ENCODE measurements at regions not wholly inside any gene's neighbourhood (a gene's known extent, or its start where the extent isn't known, plus 50 kb on each side); places are given as distances from the start of the nearest gene placed in this dataset.
"Not testable (repeated sequence)": the region's sequence is repeated elsewhere in the genome, so short reads cannot be mapped to it uniquely, and the experiment has no call there.

GRCh38 chr12:38123028-38123427 lies 193.5 kb upstream of the ALG10B start:
- H3K4me1 Mint-ChIP-seq; H3K27ac Mint-ChIP-seq; H3K36me3 Mint-ChIP-seq; H3K4me3 Mint-ChIP-seq; DNase-seq; H3K27me3 Mint-ChIP-seq; POLR2A ChIA-PET; ATAC-seq (ENCODE audit: low read depth): not testable (repeated sequence)
- H3K9me3 Mint-ChIP-seq: peaks cover 13% of the 10 kb centered on the region

- POLR2A ChIA-PET: no interaction called here
- H3K9me3 Mint-ChIP-seq: peaks cover 9% of the 10 kb centered on the region
These were observed 192.9 kb upstream of the ALG10B start for GRCh38 chr12:38123566-38124246.

GRCh38 chr12:38124247-38125012 lies 192.1 kb upstream of the ALG10B start:
- Mint-ChIP-seq H3K36me3 (no peaks in the 10 kb centered on the region), H3K27ac (no peak overlapping the region), H3K4me1 (no peaks in the 10 kb centered on the region), H3K4me3 (no peak overlapping the region), H3K9me3 (peaks cover 7% of the 10 kb centered on the region), H3K27me3 (no peaks in the 10 kb centered on the region)
- POLR2A ChIA-PET: no interaction called here
- ATAC-seq (ENCODE audit: low read depth) (no peak), DNase-seq (no peak)

More at GRCh38 chr12:38123566-38124246, 192.9 kb upstream of the ALG10B start:
- ATAC-seq (ENCODE audit: low read depth) (no peak), DNase-seq (no peak)
- no peak overlapping the region for H3K4me3 Mint-ChIP-seq
- H3K4me1 Mint-ChIP-seq: no peaks in the 10 kb centered on the region
- no peaks in the 10 kb centered on the region for H3K27me3 Mint-ChIP-seq
- no peak overlapping the region for H3K27ac Mint-ChIP-seq
- no peaks in the 10 kb centered on the region for H3K36me3 Mint-ChIP-seq

GRCh38 chr12:38132139-38132538 lies 184.4 kb upstream of the ALG10B start:
- ATAC-seq (ENCODE audit: low read depth): no peak
- Mint-ChIP-seq H3K4me1 (no peaks in the 10 kb centered on the region), H3K27me3 (no peaks in the 10 kb centered on the region), H3K4me3 (no peak overlapping the region), H3K36me3 (no peaks in the 10 kb centered on the region), H3K27ac (no peak overlapping the region), H3K9me3 (peaks cover under 1% of the 10 kb centered on the region)
- no peak for DNase-seq
- POLR2A ChIA-PET: no interaction called here

DNA sequence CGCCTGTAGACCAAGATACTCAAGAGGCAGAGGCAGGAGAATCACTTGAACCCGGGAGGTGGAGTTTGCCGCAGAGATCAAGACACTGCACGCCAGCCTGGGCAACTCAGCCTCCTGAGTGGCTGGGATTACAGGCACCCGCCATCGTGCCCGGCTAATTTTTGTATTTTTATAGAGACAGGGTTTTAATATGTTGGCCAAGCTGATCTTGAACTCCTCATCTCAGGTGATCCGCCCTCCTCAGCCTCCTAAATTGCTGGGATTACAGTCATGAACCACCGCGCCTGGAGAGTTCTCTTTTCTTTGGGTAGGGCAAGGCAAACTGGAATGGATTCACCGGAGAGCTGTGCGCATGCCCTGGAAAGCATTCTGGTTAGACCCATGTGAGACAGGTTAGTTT lies 179.3 kb upstream of the ALG10B start:
- Mint-ChIP-seq H3K9me3 (no peaks in the 10 kb centered on the region), H3K36me3 (no peaks in the 10 kb centered on the region), H3K4me1 (peaks cover 4% of the 10 kb centered on the region), H3K27ac (no peak overlapping the region), H3K27me3 (no peaks in the 10 kb centered on the region), H3K4me3 (no peak overlapping the region)
- DNase-seq (no peak), ATAC-seq (ENCODE audit: low read depth) (no peak)
- POLR2A ChIA-PET: interaction anchor here (1.4 kb wide), 1 partner anchor 179 kb away, joined by 4 read pairs; the partner anchor contains the start of gene ALG10B

DNA sequence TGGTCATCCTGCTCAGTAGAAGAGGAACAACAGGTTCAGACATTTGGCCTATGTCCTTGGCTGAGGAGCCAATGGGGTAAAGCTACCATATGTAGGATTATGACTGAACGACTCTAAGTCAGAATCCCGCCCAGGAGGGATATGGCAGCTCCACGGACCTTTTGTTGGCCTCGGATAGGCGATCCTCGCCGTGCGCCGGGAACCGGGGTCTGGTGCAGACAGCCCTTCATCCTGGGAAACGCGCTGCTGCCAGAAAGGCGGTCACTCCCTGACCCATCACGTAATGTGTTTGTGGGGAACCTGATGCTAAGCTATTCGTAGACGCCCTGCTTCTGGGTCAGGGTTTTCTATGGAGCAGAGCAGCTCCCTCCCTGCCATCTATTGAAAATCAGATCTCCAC lies 178.9 kb upstream of the ALG10B start:
- H3K4me1 Mint-ChIP-seq: peaks cover 4% of the 10 kb centered on the region
- H3K36me3 Mint-ChIP-seq: no peaks in the 10 kb centered on the region
- H3K9me3 Mint-ChIP-seq: no peaks in the 10 kb centered on the region
- ATAC-seq (ENCODE audit: low read depth): no peak
- POLR2A ChIA-PET: interaction anchor here (1.4 kb wide), 1 partner anchor 179 kb away, joined by 4 read pairs; the partner anchor contains the start of gene ALG10B
- DNase-seq: no peak
- H3K27me3 Mint-ChIP-seq: no peaks in the 10 kb centered on the region
- H3K4me3 Mint-ChIP-seq: no peak overlapping the region
- no peak overlapping the region for H3K27ac Mint-ChIP-seq

DNA sequence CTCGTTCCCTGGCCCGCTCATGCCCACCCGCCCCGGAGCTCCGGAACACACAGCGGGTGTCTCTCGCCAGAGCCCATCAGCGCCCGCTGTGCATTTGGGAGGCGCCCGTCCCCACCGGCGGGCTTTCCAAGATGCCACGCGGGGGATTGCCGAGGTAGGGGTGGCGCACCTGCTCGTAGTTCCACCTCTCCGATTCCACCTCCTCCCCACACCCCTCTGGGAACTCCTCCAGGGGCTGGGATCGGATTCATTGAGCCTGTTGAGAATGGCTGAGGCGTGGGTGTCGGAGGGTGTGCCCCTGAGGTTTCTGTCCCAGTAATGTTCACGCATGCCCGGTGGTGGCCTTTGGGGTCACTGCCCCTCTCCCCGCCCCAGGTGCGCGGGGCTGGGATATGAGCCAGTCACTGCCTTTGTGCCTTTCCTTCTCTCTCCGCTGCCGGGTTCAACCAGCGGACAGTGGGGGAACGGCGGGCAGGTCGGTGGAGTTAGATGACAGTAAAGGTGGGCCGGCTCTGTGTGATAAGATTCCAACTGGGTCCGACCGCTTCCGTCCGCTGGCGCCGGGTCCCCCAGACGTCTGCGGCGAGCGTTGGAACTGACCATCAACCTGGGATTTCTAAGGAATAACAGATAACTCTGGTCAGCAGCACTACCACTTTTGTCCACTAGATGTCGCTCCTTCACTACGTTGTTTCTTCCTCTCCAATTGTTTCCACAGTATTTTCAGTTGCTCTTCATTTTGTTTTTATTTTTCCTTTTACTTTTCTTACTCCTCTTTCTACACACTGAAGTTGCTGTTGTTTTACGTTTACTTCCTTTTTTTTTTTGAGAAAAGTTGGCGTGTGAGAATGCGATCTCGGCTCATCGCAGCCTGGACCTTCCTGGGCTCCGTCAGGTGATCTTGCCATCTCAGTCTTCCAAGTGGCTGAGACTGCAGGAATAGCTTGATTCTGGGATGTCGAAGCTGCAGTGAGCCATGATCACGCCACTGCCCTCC lies 178.1 kb upstream of the ALG10B start:
- Mint-ChIP-seq H3K36me3 (no peaks in the 10 kb centered on the region), H3K9me3 (no peaks in the 10 kb centered on the region), H3K4me1 (peaks cover 4% of the 10 kb centered on the region), H3K27ac (no peak overlapping the region), H3K27me3 (no peaks in the 10 kb centered on the region), H3K4me3 (peak overlapping the region; percentile 85)
- DNase-seq: peak; percentile 54
- ATAC-seq (ENCODE audit: low read depth): peak; percentile 65
- POLR2A ChIA-PET: interaction anchor here (1.0 to 1.4 kb wide), 2 partner anchors 178 kb away, joined by 3 to 4 read pairs; partner anchors contain the start of gene ALG10B

DNA sequence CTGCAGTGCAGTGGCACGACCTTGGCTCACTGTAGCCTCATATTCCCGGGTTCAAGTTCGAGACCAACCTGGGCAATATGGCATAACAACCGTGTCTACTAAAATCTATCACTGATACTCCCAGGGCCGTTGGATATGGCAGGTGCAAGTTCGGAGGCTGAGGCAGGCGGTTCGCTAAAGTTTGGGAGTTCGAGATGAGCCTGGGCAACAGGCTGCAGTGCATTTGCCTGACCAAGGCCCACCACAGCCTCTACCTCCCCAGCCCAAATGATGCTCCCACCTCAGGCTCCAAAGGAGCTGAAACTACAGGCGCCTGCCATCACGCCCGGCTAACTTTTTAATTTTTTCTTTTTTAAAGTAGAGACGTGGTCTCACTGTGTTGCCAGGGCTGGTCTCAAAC lies 177.1 kb upstream of the ALG10B start:
- no peak for ATAC-seq (ENCODE audit: low read depth)
- no peak for DNase-seq
- no peak overlapping the region for H3K4me3 Mint-ChIP-seq
- H3K4me1 Mint-ChIP-seq: peaks cover 4% of the 10 kb centered on the region
- no peaks in the 10 kb centered on the region for H3K9me3 Mint-ChIP-seq
- POLR2A ChIA-PET: interaction anchor here (1.0 kb wide), 1 partner anchor 177 kb away, joined by 3 read pairs; the partner anchor contains the start of gene ALG10B
- no peaks in the 10 kb centered on the region for H3K36me3 Mint-ChIP-seq
- H3K27me3 Mint-ChIP-seq: no peaks in the 10 kb centered on the region
- no peak overlapping the region for H3K27ac Mint-ChIP-seq

GRCh38 chr12:38141239-38141638 lies 175.3 kb upstream of the ALG10B start:
- Mint-ChIP-seq H3K9me3 (no peaks in the 10 kb centered on the region), H3K4me1 (peaks cover 4% of the 10 kb centered on the region), H3K4me3 (no peak overlapping the region), H3K36me3 (no peaks in the 10 kb centered on the region), H3K27ac (no peak overlapping the region), H3K27me3 (no peaks in the 10 kb centered on the region)
- DNase-seq: no peak
- POLR2A ChIA-PET: no interaction called here
- no peak for ATAC-seq (ENCODE audit: low read depth)

- POLR2A ChIA-PET: no interaction called here
- peaks cover 2% of the 10 kb centered on the region for H3K9me3 Mint-ChIP-seq
- no peaks in the 10 kb centered on the region for H3K36me3 Mint-ChIP-seq
- peaks cover 4% of the 10 kb centered on the region for H3K4me1 Mint-ChIP-seq
- H3K27me3 Mint-ChIP-seq: no peaks in the 10 kb centered on the region
- H3K4me3 Mint-ChIP-seq: no peak overlapping the region
- no peak overlapping the region for H3K27ac Mint-ChIP-seq
- ATAC-seq (ENCODE audit: low read depth) (no peak), DNase-seq (no peak)
These were observed 174.7 kb upstream of the ALG10B start for GRCh38 chr12:38141861-38142260.

- POLR2A ChIA-PET: no interaction called here
- Mint-ChIP-seq H3K4me1 (peaks cover 4% of the 10 kb centered on the region), H3K27ac (no peak overlapping the region), H3K9me3 (peaks cover 7% of the 10 kb centered on the region), H3K27me3 (no peaks in the 10 kb centered on the region), H3K36me3 (no peaks in the 10 kb centered on the region), H3K4me3 (no peak overlapping the region)
- DNase-seq (no peak), ATAC-seq (ENCODE audit: low read depth) (no peak)
These were observed 173.6 kb upstream of the ALG10B start for GRCh38 chr12:38142974-38143373.

GRCh38 chr12:38144049-38144448 lies 172.5 kb upstream of the ALG10B start:
- Mint-ChIP-seq H3K4me1 (no peaks in the 10 kb centered on the region), H3K36me3 (no peaks in the 10 kb centered on the region), H3K27me3 (no peaks in the 10 kb centered on the region), H3K27ac (no peak overlapping the region), H3K4me3 (no peak overlapping the region), H3K9me3 (peaks cover 13% of the 10 kb centered on the region)
- DNase-seq (no peak), ATAC-seq (ENCODE audit: low read depth) (no peak)
- POLR2A ChIA-PET: no interaction called here
